ENCODE measurements at regions not wholly inside any gene's neighbourhood (a gene's known extent, or its start where the extent isn't known, plus 50 kb on each side); places are given as distances from the start of the nearest gene placed in this dataset.
"Not testable (repeated sequence)": the region's sequence is repeated elsewhere in the genome, so short reads cannot be mapped to it uniquely, and the experiment has no call there.

GRCh38 chr6:3672339-3672738 lies 79.2 kb downstream of the PXDC1 start:
- 80% methylated on average over 4 of the region's 4 CpGs for WGBS
- H3K27me3 ChIP-seq; H3K36me3 ChIP-seq; H3K4me1 ChIP-seq; DNase-seq (ENCODE audit: extremely low spot score); H3K27ac ChIP-seq (replicated peaks in 1 of 4); intact Hi-C loops (cut with DNase I); H3K4me3 ChIP-seq: not testable (repeated sequence)
- H3K9me3 ChIP-seq = peaks cover 0 to 15% (median 0%) of the 10 kb centered on the region in 4 donors

GRCh38 chr6:3671382-3671781 lies 80.1 kb downstream of the PXDC1 start:
- 100% methylated on average over 1 of the region's 1 CpG for WGBS
- Histone ChIP-seq H3K27me3 (no peaks in the 10 kb centered on the region), H3K36me3 (no peaks in the 10 kb centered on the region), H3K27ac (replicated peaks in 1 of 4) (no peak overlapping the region), H3K4me1 (peaks cover 0 to 4% (median 0%) of the 10 kb centered on the region in 4 donors), H3K9me3 (peaks cover 0 to 15% (median 0%) of the 10 kb centered on the region in 4 donors), H3K4me3 (no peak overlapping the region)
- intact Hi-C loops (cut with DNase I) = no loop called here
- TF ChIP-seq CTCF (IDR thresholded peaks at IDR 0.05) (no peak), EP300 (IDR thresholded peaks at IDR 0.05) (no peak), POLR2AphosphoS5 (IDR thresholded peaks at IDR 0.05) (no peak), POLR2A (IDR thresholded peaks at IDR 0.05; ENCODE audit: low read depth) (no peak)
- no peak for DNase-seq (ENCODE audit: extremely low spot score)

- DNase-seq (ENCODE audit: extremely low spot score) = peak; percentile 8
- no peak for TF ChIP-seq CTCF (IDR thresholded peaks at IDR 0.05)
- TF ChIP-seq EP300 (IDR thresholded peaks at IDR 0.05) = no peak
- TF ChIP-seq POLR2AphosphoS5 (IDR thresholded peaks at IDR 0.05) = no peak
- TF ChIP-seq POLR2A (IDR thresholded peaks at IDR 0.05; ENCODE audit: low read depth) = no peak
- WGBS = 100% methylated on average over 1 of the region's 1 CpG
- H3K36me3 ChIP-seq = no peaks in the 10 kb centered on the region
- H3K4me3 ChIP-seq = no peak overlapping the region
- H3K27me3 ChIP-seq = no peaks in the 10 kb centered on the region
- H3K27ac ChIP-seq (replicated peaks in 1 of 4) = no peak overlapping the region
- intact Hi-C loops (cut with DNase I) = no loop called here
- H3K4me1 ChIP-seq = peaks cover 3 to 12% (median 7%) of the 10 kb centered on the region in 4 donors
- peaks cover 0 to 8% (median 0%) of the 10 kb centered on the region in 4 donors for H3K9me3 ChIP-seq
These were observed 81.2 kb downstream of the PXDC1 start for GRCh38 chr6:3670356-3670755.

- Histone ChIP-seq H3K4me1 (peaks cover 4 to 16% (median 11%) of the 10 kb centered on the region in 4 donors), H3K27me3 (no peaks in the 10 kb centered on the region), H3K9me3 (peaks cover 0 to 8% (median 0%) of the 10 kb centered on the region in 4 donors), H3K36me3 (no peaks in the 10 kb centered on the region), H3K27ac (replicated peaks in 1 of 4) (no peak overlapping the region), H3K4me3 (no peak overlapping the region)
- WGBS = 63% methylated on average over 5 of the region's 5 CpGs
- intact Hi-C loops (cut with DNase I) = no loop called here
- DNase-seq (ENCODE audit: extremely low spot score) = peak; percentile 57
- no peak for TF ChIP-seq CTCF (IDR thresholded peaks at IDR 0.05)
- no peak for TF ChIP-seq EP300 (IDR thresholded peaks at IDR 0.05)
- TF ChIP-seq POLR2AphosphoS5 (IDR thresholded peaks at IDR 0.05) = no peak
- no peak for TF ChIP-seq POLR2A (IDR thresholded peaks at IDR 0.05; ENCODE audit: low read depth)
These were observed 81.6 kb downstream of the PXDC1 start for GRCh38 chr6:3669916-3670315.

GRCh38 chr6:3665608-3666007 lies 85.9 kb downstream of the PXDC1 start:
- Histone ChIP-seq H3K27me3 (no peaks in the 10 kb centered on the region), H3K4me3 (no peak overlapping the region), H3K9me3 (peaks cover 0 to 8% (median 0%) of the 10 kb centered on the region in 4 donors), H3K4me1 (peaks cover 8 to 34% (median 25%) of the 10 kb centered on the region in 4 donors), H3K36me3 (no peaks in the 10 kb centered on the region), H3K27ac (replicated peaks in 1 of 4) (no peak overlapping the region)
- no peak for TF ChIP-seq CTCF (IDR thresholded peaks at IDR 0.05)
- TF ChIP-seq POLR2AphosphoS5 (IDR thresholded peaks at IDR 0.05) = no peak
- no peak for TF ChIP-seq POLR2A (IDR thresholded peaks at IDR 0.05; ENCODE audit: low read depth)
- no peak for TF ChIP-seq EP300 (IDR thresholded peaks at IDR 0.05)
- intact Hi-C loops (cut with DNase I) = no loop called here
- DNase-seq (ENCODE audit: extremely low spot score) = peak; percentile 55
- 60% methylated on average over 1 of the region's 1 CpG for WGBS

All from esophagus muscularis mucosa (tissue), 4 donors.